ENCODE measurements at regions not wholly inside any gene's neighbourhood (a gene's known extent, or its start where the extent isn't known, plus 50 kb on each side); places are given as distances from the start of the nearest gene placed in this dataset.

GRCh38 chr4:182017038-182017437 lies 226.2 kb upstream of the TENM3 start:
- H3K9me2 ChIP-seq (ENCODE audit: insufficient read depth), result no peaks in the 10 kb centered on the region
- no peaks in the 10 kb centered on the region for H4K20me1 ChIP-seq (ENCODE audit: insufficient read depth)
- TF ChIP-seq ZFX (IDR thresholded peaks at IDR 0.05) (no peak), SRF (IDR thresholded peaks at IDR 0.05; ENCODE audit: low read depth) (no peak), EGR1 (IDR thresholded peaks at IDR 0.05; ENCODE audit: low read depth) (no peak), ZBTB33 (IDR thresholded peaks at IDR 0.05; ENCODE audit: extremely low read depth, insufficient replicate concordance, low read length) (no peak), SIN3A (IDR thresholded peaks at IDR 0.05; ENCODE audit: low read depth) (no peak), EZH2 (IDR thresholded peaks at IDR 0.05) (no peak), MAX (IDR thresholded peaks at IDR 0.05) (no peak), CEBPB (IDR thresholded peaks at IDR 0.05; ENCODE audit: low read depth) (no peak), FOSL1 (IDR thresholded peaks at IDR 0.05; ENCODE audit: low read depth) (no peak), ELF1 (IDR thresholded peaks at IDR 0.05; ENCODE audit: borderline replicate concordance, low read depth) (no peak), CTCF (IDR thresholded peaks at IDR 0.05 in 2 of 3, conservative IDR thresholded peaks at IDR 0.05 in 1 of 3; ENCODE audit: borderline replicate concordance in 1 of 3, insufficient read depth in 1 of 3, low read depth in 2 of 3, low read length in 2 of 3) (no peak), REST (IDR thresholded peaks at IDR 0.05; ENCODE audit: low read depth) (no peak), SP1 (IDR thresholded peaks at IDR 0.05; ENCODE audit: low read depth) (no peak), POLR2AphosphoS5 (IDR thresholded peaks at IDR 0.05; ENCODE audit: low read depth, low read length) (no peak), ZNF274 (IDR thresholded peaks at IDR 0.05; ENCODE audit: low read depth, low read length) (no peak), JUND (IDR thresholded peaks at IDR 0.05) (no peak), RAD21 (IDR thresholded peaks at IDR 0.05; ENCODE audit: low read depth) (no peak), ATF3 (IDR thresholded peaks at IDR 0.05) (no peak), POLR2A (IDR thresholded peaks at IDR 0.05; ENCODE audit: borderline replicate concordance, extremely low read depth, insufficient read depth, insufficient read length) (no peak), CBX3 (IDR thresholded peaks at IDR 0.05; ENCODE audit: low read depth) (no peak)
- H3K4me3 ChIP-seq (replicated peaks in 1 of 2; ENCODE audit: low read depth in 1 of 2, low read length in 2 of 2), result no peak overlapping the region
- no peak for ATAC-seq
- no peak overlapping the region for H2AFZ ChIP-seq (ENCODE audit: low read depth, low read length, poor library complexity, severe bottlenecking)
- ChIA-PET POLR2A (no interaction called here), RAD21 (ENCODE audit: low non-redundant PET in 1 of 2, low total read pairs in 2 of 2, uncharacterized antibody in 2 of 2, unreplicated experiment in 2 of 2) (no interaction called here), CTCF (no interaction called here)
- H3K27me3 ChIP-seq (ENCODE audit: insufficient read depth, low read length), result no peaks in the 10 kb centered on the region
- intact Hi-C loops (cut with micrococcal nuclease), result no loop called here
- BruUV-seq (replicated peaks), result no TSS peak
- no peaks in the 10 kb centered on the region for H3K4me1 ChIP-seq (ENCODE audit: control insufficient read depth in 1 of 2, insufficient read depth in 2 of 2, low read length in 2 of 2)
- no peak overlapping the region for H3K27ac ChIP-seq (ENCODE audit: low read depth, low read length)
- H3K36me3 ChIP-seq (ENCODE audit: control insufficient read depth in 1 of 2, insufficient read depth in 2 of 2, low read length in 2 of 2), result no peaks in the 10 kb centered on the region
- H3K4me2 ChIP-seq (ENCODE audit: low read length), result no peak overlapping the region
- H3K9ac ChIP-seq (ENCODE audit: low read length), result no peak overlapping the region
- no peaks in the 10 kb centered on the region for H3K79me2 ChIP-seq (ENCODE audit: insufficient read depth, low read length)
- no peaks in the 10 kb centered on the region for H3K9me3 ChIP-seq (ENCODE audit: control insufficient read depth in 1 of 2, insufficient read depth in 1 of 2, low read depth in 1 of 2, low read length in 2 of 2)
- no peak for DNase-seq (ENCODE audit: low read depth, low spot score)

All from HCT116 (cell line).